Pancreas (tissue), 10 donors: ENCODE measurements at regions not wholly inside any gene's neighbourhood (a gene's known extent, or its start where the extent isn't known, plus 50 kb on each side); places are given as distances from the start of the nearest gene placed in this dataset.

Experiments used
- ATAC-seq, 4 donors: fragments of 200-7000 bp; cut with Tn5 transposase; one replicate each; pipeline versions ENCODE4 v1.8.0 to v1.9.1; 2020; ENCODE audit warnings: mild to moderate bottlenecking in 4 of 4, moderate library complexity in 4 of 4
- DNase-seq, 6 donors: peaks; one replicate each; pipeline ENCODE4 v3.0.0-alpha.2; 2020
- FAIRE-seq: peaks from 2 replicates; lab custom pipeline; 2012; peaks lifted over from hg19 to GRCh38; lab: Jason Lieb, UNC
- H3K27ac ChIP-seq, 4 donors: fragments of 200-600 bp; sonication (generic); 1 replicate in 3 of 4; 2 replicates in 1 of 4; pipeline versions ENCODE4 v1.5.0 to v1.8.0; 2020
- H3K27me3 ChIP-seq, 4 donors: fragments of 200-600 bp; one replicate each; pipeline ENCODE4 v1.8.0; 2021
- H3K36me3 ChIP-seq, 3 donors: fragments of 200-600 bp; sonication (generic) in 1 of 3; one replicate each; pipeline versions ENCODE4 v1.5.0 to v1.8.0; 2020 to 2021
- H3K4me1 ChIP-seq, 3 donors: fragments of 200-600 bp; one replicate each; pipeline ENCODE4 v1.8.0; 2021
- H3K4me3 ChIP-seq, 4 donors: fragments of 200-600 bp; sonication (generic) in 2 of 4; one replicate each; pipeline versions ENCODE4 v1.5.0 to v1.8.0; 2020 to 2021
- H3K9me3 ChIP-seq, 4 donors: fragments of 200-600 bp; one replicate each; pipeline ENCODE4 v1.8.0; 2021
- WGBS, 2 donors: extraction: QIAGEN DNeasy Blood & Tissue Kit; methylation state at CpG; one replicate each; pipeline ENCODE4 v1.1.7; 2013; 5-methylcytosine and 5-hydroxymethylcytosine counted together
- intact Hi-C, 3 donors: fragments of 100-400 bp; cut with DNase I; formaldehyde crosslinking; loops; one replicate each; pipeline versions ENCODE4 v1.11.1 to v1.14.2; 2022
- TF ChIP-seq, protein P1 (sequence below), 4 donors: fragments of 200-600 bp; sonication (generic) in 3 of 4; IDR thresholded peaks; one replicate each; pipeline versions ENCODE4 v1.5.0 to v1.8.0; 2021; ENCODE audit warnings: antibody characterized with exemption in 4 of 4
- donor health status: healthy with polysubstance abuse.
- donor health status: DM: no; HTN: no; CAD: no; lungs with moderate emphysema.
- donor health status: DM: no; HTN: no; CAD: no.
- donor health status: control.
- donor health status: control.
- donor health status: Bipolar disorder and iron deficiency.
- donor health status: DM: yes; HTN: yes; CAD: no.
- donor health status: DM: no; HTN: no; CAD: no.
- donor health status: DM: no; HTN: no; CAD: no.
- donor health status: DM: yes; HTN: yes; CAD: no.

DNA sequence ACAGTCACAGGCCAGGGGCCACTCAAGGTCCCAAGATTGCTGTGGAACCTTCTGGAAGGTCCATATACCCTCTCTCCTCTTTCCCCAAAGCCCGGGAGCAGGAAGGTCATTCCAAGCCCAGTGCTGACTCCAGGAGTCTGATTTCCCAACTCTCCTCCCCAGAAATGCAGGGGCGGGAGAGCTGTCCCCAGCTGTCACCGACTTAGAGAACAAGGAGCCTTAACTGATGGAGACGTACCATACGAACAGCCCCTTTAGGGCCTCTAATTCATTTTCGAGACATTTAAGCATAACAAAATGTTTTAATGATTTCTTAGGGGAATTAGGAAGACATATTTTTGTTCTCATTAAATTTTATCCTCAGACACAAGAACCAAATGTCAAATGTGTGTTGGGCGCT is 99.2 kb downstream of the PHETA1 start:
- H3K27ac ChIP-seq = no peak overlapping the region
- H3K36me3 ChIP-seq = no peaks in the 10 kb centered on the region
- WGBS, 2 donors = 59 to 61% methylated on average over 7 of the region's 7 CpGs
- no peaks in the 10 kb centered on the region for H3K9me3 ChIP-seq
- TF ChIP-seq, protein P1, sequence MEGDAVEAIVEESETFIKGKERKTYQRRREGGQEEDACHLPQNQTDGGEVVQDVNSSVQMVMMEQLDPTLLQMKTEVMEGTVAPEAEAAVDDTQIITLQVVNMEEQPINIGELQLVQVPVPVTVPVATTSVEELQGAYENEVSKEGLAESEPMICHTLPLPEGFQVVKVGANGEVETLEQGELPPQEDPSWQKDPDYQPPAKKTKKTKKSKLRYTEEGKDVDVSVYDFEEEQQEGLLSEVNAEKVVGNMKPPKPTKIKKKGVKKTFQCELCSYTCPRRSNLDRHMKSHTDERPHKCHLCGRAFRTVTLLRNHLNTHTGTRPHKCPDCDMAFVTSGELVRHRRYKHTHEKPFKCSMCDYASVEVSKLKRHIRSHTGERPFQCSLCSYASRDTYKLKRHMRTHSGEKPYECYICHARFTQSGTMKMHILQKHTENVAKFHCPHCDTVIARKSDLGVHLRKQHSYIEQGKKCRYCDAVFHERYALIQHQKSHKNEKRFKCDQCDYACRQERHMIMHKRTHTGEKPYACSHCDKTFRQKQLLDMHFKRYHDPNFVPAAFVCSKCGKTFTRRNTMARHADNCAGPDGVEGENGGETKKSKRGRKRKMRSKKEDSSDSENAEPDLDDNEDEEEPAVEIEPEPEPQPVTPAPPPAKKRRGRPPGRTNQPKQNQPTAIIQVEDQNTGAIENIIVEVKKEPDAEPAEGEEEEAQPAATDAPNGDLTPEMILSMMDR (IDR thresholded peaks at IDR 0.05) = no peak
- H3K4me3 ChIP-seq = no peak overlapping the region
- no peaks in the 10 kb centered on the region for H3K27me3 ChIP-seq
- no peaks in the 10 kb centered on the region for H3K4me1 ChIP-seq
- ATAC-seq (no peak), DNase-seq (no peak), FAIRE-seq (no peak)
- intact Hi-C loops = no loop called here

DNA sequence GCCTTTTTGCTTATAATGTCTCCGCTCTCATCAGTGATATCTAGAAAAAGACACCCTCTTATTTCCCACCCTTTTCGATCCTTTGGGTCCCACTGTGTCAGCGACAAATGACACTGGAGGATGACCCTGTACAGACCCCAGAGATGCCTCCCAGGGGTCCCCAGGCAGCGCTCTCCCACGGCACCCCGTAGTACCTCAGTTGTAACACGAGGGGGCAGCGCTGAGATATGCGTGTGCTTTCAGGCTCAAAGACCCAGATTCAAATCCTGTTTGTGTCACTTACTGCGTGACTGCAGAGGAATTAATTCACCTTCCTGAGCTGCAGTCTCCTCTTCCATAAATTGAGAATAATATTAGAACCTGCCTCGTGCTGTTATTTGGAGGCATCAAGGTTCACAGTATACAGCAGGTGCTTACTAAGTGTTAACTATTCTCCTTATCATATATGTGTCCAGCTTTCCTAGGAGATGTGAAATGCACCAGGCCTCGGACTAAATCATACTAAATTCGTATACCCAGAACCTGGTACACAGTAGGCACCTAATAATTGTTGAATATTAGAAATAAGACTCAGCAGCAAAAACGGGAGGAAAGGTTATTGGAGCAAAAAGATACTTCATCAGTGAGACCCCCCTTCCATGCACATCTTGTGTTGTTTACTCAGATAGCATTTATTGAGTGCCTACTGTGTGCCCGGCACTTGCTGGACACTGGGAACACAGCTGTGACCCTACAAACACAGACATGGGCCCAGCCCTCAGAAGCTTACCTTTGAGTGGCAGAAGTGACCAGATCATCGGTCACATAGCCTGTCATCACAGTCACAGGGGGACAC is 99.9 kb downstream of the PHETA1 start:
- Histone ChIP-seq H3K9me3 (no peaks in the 10 kb centered on the region), H3K4me1 (no peaks in the 10 kb centered on the region), H3K4me3 (no peak overlapping the region), H3K36me3 (no peaks in the 10 kb centered on the region), H3K27ac (no peak overlapping the region), H3K27me3 (no peaks in the 10 kb centered on the region)
- ATAC-seq = no peak
- FAIRE-seq = no peak
- intact Hi-C loops = no loop called here
- WGBS, 2 donors = 62 to 73% methylated on average over 16 of the region's 16 CpGs
- TF ChIP-seq, protein P1 (IDR thresholded peaks at IDR 0.05) = peak in 1 of 4 donors; percentile 8
- no peak for DNase-seq

DNA sequence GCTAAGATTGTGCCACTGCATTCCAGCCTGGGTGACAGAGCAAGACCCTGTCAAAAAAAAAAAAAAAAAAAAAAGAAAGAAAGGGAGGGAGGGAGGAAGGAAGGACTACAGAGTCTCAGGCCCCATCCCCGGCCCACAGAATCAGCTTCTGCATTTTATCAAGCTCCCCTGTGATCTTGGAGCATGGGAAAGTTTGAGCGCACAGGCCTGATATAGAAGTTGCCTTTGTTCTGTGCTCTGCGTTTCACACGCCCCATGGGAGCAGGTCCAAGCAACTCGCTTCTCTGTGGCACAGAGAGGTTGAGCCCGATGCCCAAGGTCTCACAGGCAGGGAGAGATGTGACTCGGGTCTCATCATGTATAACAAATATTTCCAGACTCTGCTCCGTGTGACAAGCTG is 101.8 kb downstream of the PHETA1 start:
- Histone ChIP-seq H3K27ac (no peak overlapping the region), H3K9me3 (no peaks in the 10 kb centered on the region), H3K27me3 (no peaks in the 10 kb centered on the region), H3K4me3 (no peak overlapping the region), H3K4me1 (no peaks in the 10 kb centered on the region), H3K36me3 (no peaks in the 10 kb centered on the region)
- 47 to 52% methylated on average over 8 of the region's 8 CpGs for WGBS, 2 donors
- TF ChIP-seq, protein P1 (IDR thresholded peaks at IDR 0.05) = no peak
- no peak for FAIRE-seq
- no peak for ATAC-seq
- no peak for DNase-seq
- intact Hi-C loops = no loop called here

DNA sequence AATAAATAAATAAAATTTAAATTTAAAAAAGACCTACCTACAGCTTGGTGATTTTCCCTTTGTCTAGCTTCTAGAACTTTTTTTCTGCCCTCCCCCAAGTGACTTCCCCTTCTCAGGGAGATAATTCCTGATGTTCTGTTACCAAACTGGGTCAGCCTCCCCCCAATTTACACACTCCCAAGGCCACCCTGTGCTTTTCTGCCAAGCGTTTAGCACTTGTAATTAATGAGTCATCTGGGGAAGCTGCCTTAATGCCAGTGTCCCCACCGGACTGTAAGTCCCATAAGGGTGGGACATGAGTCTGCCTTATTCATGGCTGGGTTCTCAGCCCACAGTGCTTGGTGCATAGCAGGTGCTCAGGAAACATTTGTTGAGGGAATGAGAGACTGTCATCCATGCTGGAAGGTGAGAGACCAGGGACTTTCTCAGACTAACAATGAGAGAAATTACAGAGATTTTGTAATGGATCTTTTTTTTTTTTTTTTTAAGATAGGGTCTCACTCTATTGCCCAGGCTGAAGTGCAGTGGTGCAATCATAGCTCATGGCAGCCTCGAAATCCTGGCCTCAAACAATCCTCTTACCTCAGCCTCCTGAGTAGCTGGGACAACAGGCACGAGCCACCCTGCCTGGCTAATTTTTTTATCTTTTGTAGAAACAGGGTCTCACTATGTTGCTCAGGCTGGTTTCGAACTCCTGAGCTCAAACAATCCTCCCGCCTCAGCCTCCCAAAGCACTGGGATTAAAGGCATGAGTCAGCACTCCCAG is 106.8 kb downstream of the PHETA1 start:
- no peak overlapping the region for H3K4me3 ChIP-seq
- WGBS, 2 donors = 59 to 64% methylated on average over 6 of the region's 6 CpGs
- peak in 2 of 4 donors; percentile 36 to 47 for ATAC-seq
- H3K4me1 ChIP-seq = no peaks in the 10 kb centered on the region
- intact Hi-C loops = no loop called here
- no peaks in the 10 kb centered on the region for H3K27me3 ChIP-seq
- no peak overlapping the region for H3K27ac ChIP-seq
- FAIRE-seq = no peak
- no peaks in the 10 kb centered on the region for H3K36me3 ChIP-seq
- no peak for DNase-seq
- TF ChIP-seq, protein P1 (IDR thresholded peaks at IDR 0.05) = no peak
- H3K9me3 ChIP-seq = no peaks in the 10 kb centered on the region
